ELF-1 (cell line): ENCODE measurements at regions not wholly inside any gene's neighbourhood (a gene's known extent, or its start where the extent isn't known, plus 50 kb on each side); places are given as distances from the start of the nearest gene placed in this dataset.
"Not testable (repeated sequence)": the region's sequence is repeated elsewhere in the genome, so short reads cannot be mapped to it uniquely, and the experiment has no call there.

ENCODE experiments used
- DNase-seq: peaks from one replicate; pipeline ENCODE4 v3.0.0-alpha.2; 2016; ENCODE audit warnings: low read depth, low spot score

DNA sequence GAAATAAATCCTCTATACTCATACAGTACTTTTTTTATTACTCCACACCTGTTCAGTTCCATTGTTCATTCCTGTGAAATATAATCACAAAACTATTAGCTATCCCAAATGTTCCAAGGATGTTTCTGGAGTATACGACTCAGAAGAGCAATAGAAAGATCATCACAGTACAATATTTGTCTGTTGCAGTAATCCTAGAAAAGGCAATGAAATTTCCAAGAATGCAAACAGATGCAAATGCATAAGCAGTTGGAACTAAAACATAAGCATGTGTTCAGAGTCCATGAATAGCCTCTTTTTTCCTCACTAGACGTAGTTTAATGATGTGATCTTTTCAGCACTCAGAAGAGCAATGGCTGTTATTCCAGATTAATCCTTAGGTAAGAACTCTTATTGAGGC is 55.2 kb downstream of the RTL3 start:
- DNase-seq = no peak

- peak; percentile 62 for DNase-seq
Observed at GRCh38 chrX:78595901-78596502, 63.1 kb downstream of the RTL3 start.

GRCh38 chrX:78593701-78594100 is 65.4 kb downstream of the RTL3 start:
- DNase-seq = no peak

DNA sequence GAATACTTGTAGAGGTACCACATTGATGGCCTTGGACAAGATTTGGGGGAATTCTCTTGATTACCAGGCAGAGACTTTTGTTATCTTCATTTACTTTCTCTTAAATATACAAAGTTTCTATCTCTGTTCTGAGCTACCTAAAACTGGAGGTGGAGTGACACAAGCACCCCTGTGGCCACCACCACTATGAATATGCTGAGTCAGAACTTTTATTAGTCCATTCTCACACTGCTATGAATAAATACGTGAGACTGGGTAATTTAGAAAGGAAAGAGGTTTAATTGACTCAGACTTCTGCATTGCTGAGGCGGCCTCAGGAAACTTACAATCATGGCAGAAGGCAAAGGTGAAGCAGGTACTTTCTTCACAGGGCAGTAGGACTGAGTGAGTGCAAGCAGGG is 67.1 kb downstream of the RTL3 start:
- DNase-seq = no peak

DNA sequence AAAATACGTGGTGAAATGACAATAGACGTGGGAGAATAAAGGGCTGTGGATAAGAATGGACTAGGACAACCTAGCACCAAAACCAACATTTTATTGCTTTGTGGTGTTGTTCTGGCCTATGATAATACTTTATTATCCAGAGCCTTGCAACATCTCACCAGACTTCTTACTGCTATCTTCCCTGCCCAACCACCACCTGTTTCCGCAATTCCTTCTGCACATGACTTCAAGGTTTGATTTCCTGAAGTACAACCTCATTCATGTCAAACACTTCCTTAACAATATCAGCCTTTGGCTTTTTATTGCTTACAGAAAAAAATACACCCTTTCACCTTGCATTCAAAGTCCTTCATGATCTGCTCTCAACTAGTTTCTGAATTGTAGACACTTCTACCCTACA is 84.8 kb downstream of the RTL3 start:
- DNase-seq = no peak

- no peak for DNase-seq
Observed at GRCh38 chrX:78573630-78574029, 85.5 kb downstream of the RTL3 start.

DNA sequence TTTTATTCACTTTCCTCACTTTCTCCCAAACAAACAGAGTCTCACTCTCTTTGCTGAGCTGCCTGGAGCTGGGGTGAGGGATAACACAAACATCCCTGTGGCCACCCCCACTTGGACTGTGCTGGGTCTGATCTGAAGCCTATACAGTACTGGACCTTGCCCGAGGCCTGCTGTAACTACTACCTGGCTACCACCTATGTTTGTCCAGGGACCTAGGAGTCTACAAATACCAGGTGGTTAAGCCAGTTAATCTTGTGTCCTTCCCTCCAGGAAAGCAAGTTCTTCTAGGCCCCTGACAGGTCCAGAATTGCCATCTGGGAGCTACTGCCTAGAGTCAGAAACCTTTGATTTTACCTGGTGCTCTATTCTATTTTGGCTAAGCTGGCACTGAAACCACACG is 87.3 kb downstream of the RTL3 start:
- peak; percentile 3 for DNase-seq

- DNase-seq = no peak
Observed at GRCh38 chrX:78555401-78555980, 103.6 kb downstream of the RTL3 start.

- DNase-seq = not testable (repeated sequence)
Observed at GRCh38 chrX:78552628-78553027, 106.5 kb downstream of the RTL3 start.

DNA sequence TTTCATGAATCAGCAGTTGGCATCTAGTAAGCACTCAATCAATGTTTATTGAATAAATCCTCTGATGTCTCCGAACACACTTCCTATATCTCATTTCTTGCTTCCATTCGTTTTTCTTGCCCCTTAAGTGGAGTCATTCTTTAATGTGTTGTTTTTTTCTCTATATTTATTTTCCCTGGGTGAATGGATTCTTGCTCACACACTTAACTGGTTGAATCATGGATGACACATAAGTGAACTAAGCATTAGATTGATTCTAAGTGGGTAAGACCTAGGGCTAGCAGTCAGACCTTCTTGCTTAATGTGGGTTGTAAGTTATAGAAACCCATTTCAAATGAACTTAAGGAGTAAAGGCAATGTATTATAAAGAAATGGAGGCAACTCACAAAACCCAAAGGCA is 111.1 kb downstream of the RTL3 start:
- DNase-seq = no peak

- no peak for DNase-seq
Observed at GRCh38 chrX:78545233-78545632, 113.9 kb downstream of the RTL3 start.

- no peak for DNase-seq
Observed at GRCh38 chrX:78543281-78543680, 115.8 kb downstream of the RTL3 start.

- no peak for DNase-seq
Observed at GRCh38 chrX:78540171-78540570, 119.0 kb downstream of the RTL3 start.

DNA sequence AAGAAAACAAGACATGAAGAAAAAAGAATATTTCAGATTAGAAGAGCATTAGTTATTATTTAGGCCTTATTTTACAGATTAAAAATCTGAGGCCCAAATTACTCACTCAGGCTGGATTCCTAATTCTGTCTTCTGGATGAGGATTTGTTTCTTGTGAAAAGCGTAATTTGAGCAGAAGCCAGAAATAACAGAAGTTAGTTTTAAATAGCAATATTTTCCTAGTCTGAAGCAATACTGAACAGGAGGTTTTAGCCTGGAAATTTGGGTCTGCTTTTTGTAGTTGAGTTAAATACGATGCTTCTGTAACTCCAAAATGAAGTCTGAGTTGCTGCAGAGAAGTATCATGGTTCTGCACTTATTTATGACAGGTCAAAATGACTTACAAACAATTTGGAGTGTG is 124.9 kb downstream of the RTL3 start:
- DNase-seq = no peak

DNA sequence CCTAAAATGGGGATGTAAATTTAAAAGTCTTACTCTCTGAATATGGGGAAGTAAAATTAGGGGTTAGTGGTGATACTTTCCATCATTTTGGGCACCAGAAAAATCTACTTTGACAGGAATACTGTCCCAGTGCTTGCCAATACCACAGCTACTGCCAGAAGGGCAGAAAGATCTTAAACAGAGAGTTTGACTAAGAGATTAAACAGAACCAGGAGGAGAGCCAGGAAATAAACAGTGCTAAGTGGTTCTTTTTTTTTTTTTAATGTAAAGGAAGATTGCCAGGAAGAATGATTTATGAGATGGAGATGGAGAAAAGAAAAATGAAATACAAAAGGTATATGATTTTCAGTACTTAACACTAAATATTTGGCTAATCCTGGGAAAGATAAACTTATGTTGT is 126.8 kb downstream of the RTL3 start:
- DNase-seq = no peak

DNA sequence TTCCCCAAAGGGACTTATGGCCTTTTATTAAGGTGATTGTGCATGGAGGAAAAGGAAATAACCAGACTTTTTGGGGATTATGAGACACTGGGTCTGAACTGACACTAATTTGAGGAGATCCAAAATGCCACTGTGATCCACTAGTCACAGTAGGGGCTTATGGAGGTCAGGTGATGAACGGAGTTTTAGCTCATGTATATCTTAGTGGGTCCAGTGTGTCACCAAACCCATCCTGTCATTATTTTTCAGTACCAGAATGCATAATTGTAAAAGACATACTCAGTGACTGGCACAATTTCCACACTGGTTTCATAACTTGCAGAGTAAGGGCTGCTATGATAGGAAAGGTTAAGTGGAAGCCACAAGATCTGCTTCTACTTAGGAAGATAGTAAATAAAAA is 131.3 kb downstream of the RTL3 start:
- DNase-seq = no peak

- DNase-seq = no peak
Observed at GRCh38 chrX:78527263-78527662, 131.9 kb downstream of the RTL3 start.

- DNase-seq = no peak
Observed at GRCh38 chrX:78522601-78523000, 136.5 kb downstream of the RTL3 start.

GRCh38 chrX:78517124-78517523 is 142.0 kb downstream of the RTL3 start:
- no peak for DNase-seq

- DNase-seq = peak; percentile 88
Observed at GRCh38 chrX:78514852-78515251, 144.3 kb downstream of the RTL3 start.

DNA sequence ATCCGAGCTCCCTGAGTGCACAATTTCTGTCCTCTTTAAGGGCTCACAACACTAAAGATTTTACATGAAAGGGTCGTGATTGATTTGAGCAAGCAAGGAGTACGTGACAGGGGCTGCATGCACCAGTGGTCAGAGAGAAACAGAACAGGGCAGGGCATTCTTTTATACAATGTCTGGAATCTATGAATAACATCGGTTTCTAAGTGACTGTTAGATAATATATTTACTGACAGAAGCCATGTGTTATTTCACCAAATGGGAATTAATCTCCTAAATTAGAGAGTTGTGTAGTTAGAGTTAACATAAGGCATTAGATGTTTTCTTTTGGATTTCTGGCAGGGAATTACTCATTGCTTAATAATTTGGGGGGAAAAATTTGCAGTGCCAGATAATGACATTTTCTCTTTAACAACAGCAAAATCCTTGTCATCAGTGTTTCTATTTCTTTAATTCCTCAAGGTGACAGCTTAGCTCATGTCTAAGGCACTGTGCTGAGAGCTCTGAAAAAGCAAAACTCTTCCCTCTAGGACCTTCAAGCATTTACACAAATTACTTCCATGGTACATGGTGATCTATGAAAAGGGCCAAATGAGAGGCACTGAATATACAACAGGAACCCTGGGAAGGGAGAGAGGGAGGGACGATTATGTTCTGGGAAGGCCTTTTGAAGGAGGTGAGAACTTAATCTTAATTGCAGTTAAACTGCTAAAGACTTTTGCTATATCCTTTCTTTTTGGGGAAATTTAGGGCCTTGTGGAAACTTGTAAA is 145.0 kb downstream of the RTL3 start:
- DNase-seq = peak; percentile 21

DNA sequence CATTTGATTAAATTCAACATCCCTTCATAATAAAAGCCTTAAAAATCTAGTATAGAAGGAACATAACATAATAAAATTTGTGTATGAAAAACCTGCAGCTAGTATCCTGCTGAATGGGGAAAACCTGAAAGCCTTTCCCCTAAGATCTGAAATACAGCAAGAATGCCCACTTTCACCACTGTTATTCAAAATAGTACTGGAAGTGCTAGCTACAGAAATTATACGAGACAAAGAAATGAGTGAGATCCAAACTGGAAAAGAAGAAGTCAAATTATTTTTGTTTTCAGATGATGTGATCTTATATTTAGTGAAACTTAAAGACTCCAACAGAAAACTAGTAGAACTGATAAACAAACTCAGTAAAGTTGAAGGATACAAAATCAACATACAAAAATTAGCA is 152.9 kb downstream of the RTL3 start:
- DNase-seq = no peak

DNA sequence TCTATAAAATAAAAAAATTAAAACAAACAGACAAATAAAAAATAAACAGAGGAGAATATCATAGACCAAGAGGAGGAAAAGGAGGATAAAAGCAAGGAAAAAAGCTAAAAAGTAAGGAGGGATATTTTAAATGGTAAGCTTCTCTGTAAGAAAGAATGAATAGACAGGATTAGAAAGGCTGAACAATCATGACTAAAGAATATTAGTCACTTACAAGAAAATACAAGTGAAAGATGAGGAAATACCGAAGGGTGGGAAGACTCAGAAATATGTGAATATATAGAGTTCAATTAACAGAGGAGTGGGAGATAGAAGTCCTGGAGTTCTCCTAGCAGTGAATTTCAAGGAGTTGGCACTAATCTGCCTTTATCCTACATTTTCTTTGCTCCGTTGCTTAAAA is 162.6 kb downstream of the RTL3 start:
- no peak for DNase-seq
